ENCODE measurements at regions not wholly inside any gene's neighbourhood (a gene's known extent, or its start where the extent isn't known, plus 50 kb on each side); places are given as distances from the start of the nearest gene placed in this dataset.

- no peak for DNase-seq
These were observed 57.9 kb upstream of the SELENOK start for GRCh38 chr3:53949541-53949940.

- no peak for DNase-seq
These were observed 56.5 kb upstream of the SELENOK start for GRCh38 chr3:53948174-53948573.

- no peak for DNase-seq
These were observed 52.4 kb upstream of the SELENOK start for GRCh38 chr3:53944028-53944427.

- DNase-seq, result peak; percentile 21
These were observed 50.3 kb upstream of the SELENOK start for GRCh38 chr3:53941950-53942349.

Data from muscle of arm (tissue), 1 donor.